ENCODE measurements at regions not wholly inside any gene's neighbourhood (a gene's known extent, or its start where the extent isn't known, plus 50 kb on each side); places are given as distances from the start of the nearest gene placed in this dataset.

DNA sequence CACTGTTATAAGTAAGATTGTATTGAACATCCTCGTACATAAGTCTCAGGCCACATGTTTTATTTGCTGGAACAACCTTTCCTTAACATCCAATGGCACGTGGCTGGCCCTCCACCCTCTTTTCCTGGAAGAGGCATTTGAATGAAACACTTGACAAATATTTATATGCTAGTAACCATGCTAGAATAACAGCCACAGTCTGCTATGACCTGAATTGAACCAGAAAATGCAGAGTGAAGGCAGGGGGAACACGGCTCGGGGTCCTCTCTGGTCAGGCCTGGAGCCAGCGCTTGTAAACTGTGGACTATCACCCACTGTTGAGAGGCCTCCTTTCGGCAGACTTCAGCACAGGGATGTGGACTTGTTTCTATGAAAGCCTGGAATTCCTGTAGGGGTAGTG is 198.2 kb upstream of the COPS8 start (continued):
- TF ChIP-seq, protein P1, sequence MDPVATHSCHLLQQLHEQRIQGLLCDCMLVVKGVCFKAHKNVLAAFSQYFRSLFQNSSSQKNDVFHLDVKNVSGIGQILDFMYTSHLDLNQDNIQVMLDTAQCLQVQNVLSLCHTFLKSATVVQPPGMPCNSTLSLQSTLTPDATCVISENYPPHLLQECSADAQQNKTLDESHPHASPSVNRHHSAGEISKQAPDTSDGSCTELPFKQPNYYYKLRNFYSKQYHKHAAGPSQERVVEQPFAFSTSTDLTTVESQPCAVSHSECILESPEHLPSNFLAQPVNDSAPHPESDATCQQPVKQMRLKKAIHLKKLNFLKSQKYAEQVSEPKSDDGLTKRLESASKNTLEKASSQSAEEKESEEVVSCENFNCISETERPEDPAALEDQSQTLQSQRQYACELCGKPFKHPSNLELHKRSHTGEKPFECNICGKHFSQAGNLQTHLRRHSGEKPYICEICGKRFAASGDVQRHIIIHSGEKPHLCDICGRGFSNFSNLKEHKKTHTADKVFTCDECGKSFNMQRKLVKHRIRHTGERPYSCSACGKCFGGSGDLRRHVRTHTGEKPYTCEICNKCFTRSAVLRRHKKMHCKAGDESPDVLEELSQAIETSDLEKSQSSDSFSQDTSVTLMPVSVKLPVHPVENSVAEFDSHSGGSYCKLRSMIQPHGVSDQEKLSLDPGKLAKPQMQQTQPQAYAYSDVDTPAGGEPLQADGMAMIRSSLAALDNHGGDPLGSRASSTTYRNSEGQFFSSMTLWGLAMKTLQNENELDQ (CRISPR knock-in tag; IDR thresholded peaks at IDR 0.05; ENCODE audit: borderline replicate concordance): no peak
- no peak for TF ChIP-seq SAFB2 (IDR thresholded peaks at IDR 0.05; ENCODE audit: borderline replicate concordance, low read depth, low read length, severe bottlenecking)
- TF ChIP-seq, protein P2, sequence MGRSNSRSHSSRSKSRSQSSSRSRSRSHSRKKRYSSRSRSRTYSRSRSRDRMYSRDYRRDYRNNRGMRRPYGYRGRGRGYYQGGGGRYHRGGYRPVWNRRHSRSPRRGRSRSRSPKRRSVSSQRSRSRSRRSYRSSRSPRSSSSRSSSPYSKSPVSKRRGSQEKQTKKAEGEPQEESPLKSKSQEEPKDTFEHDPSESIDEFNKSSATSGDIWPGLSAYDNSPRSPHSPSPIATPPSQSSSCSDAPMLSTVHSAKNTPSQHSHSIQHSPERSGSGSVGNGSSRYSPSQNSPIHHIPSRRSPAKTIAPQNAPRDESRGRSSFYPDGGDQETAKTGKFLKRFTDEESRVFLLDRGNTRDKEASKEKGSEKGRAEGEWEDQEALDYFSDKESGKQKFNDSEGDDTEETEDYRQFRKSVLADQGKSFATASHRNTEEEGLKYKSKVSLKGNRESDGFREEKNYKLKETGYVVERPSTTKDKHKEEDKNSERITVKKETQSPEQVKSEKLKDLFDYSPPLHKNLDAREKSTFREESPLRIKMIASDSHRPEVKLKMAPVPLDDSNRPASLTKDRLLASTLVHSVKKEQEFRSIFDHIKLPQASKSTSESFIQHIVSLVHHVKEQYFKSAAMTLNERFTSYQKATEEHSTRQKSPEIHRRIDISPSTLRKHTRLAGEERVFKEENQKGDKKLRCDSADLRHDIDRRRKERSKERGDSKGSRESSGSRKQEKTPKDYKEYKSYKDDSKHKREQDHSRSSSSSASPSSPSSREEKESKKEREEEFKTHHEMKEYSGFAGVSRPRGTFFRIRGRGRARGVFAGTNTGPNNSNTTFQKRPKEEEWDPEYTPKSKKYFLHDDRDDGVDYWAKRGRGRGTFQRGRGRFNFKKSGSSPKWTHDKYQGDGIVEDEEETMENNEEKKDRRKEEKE (IDR thresholded peaks at IDR 0.05; ENCODE audit: borderline replicate concordance in 1 of 2, control insufficient read depth in 1 of 2, low read depth in 2 of 2, low read length in 1 of 2): no peak
- TF ChIP-seq ZNF551 (CRISPR knock-in tag; IDR thresholded peaks at IDR 0.05): no peak

All from K562 (cell line).